Adipocyte (in vitro differentiated cells): ENCODE measurements at regions not wholly inside any gene's neighbourhood (a gene's known extent, or its start where the extent isn't known, plus 50 kb on each side); places are given as distances from the start of the nearest gene placed in this dataset.

Experiments
- DNase-seq: peaks from one replicate; pipeline ENCODE4 v3.0.0-alpha.2; 2015; ENCODE audit warnings: low read depth
- H3K27me3 ChIP-seq: replicated peaks from 2 replicates; pipeline ENCODE4 v1.7.0; 2013; ENCODE audit warnings: mild to moderate bottlenecking, low read length, moderate library complexity; ENCODE audit not compliant: control insufficient read depth, insufficient read depth
- H3K36me3 ChIP-seq: 2 replicates; pipeline ENCODE4 v1.7.0; 2013; ENCODE audit warnings: low read length, mild to moderate bottlenecking, moderate library complexity; ENCODE audit not compliant: control insufficient read depth, insufficient read depth, severe bottlenecking
- H3K4me1 ChIP-seq: 2 replicates; pipeline ENCODE4 v1.7.0; 2013; ENCODE audit warnings: mild to moderate bottlenecking, low read length, moderate library complexity; ENCODE audit not compliant: control insufficient read depth, insufficient read depth
- H3K4me3 ChIP-seq: 2 replicates; pipeline ENCODE4 v1.7.0; 2013; ENCODE audit warnings: mild to moderate bottlenecking, low read length, moderate library complexity
- H3K9ac ChIP-seq: 2 replicates; pipeline ENCODE4 v1.7.0; 2013; ENCODE audit warnings: mild to moderate bottlenecking, low read length, moderate library complexity
- H3K9me3 ChIP-seq: 2 replicates; pipeline ENCODE4 v1.7.0; 2013; ENCODE audit warnings: mild to moderate bottlenecking, low read length, moderate library complexity; ENCODE audit not compliant: control insufficient read depth

GRCh38 chr10:85445702-85446101 lies 920.9 kb downstream of the GRID1 start:
- Histone ChIP-seq H3K4me3 (no peak overlapping the region), H3K36me3 (no peaks in the 10 kb centered on the region), H3K27me3 (peaks cover under 1% of the 10 kb centered on the region), H3K4me1 (no peaks in the 10 kb centered on the region), H3K9me3 (no peaks in the 10 kb centered on the region), H3K9ac (no peak overlapping the region)
- no peak for DNase-seq

GRCh38 chr10:85446827-85447226 lies 919.8 kb downstream of the GRID1 start:
- H3K4me1 ChIP-seq = no peaks in the 10 kb centered on the region
- no peaks in the 10 kb centered on the region for H3K36me3 ChIP-seq
- DNase-seq = no peak
- peaks cover 8% of the 10 kb centered on the region for H3K27me3 ChIP-seq
- H3K9ac ChIP-seq = no peak overlapping the region
- H3K4me3 ChIP-seq = no peak overlapping the region
- H3K9me3 ChIP-seq = no peaks in the 10 kb centered on the region

DNA sequence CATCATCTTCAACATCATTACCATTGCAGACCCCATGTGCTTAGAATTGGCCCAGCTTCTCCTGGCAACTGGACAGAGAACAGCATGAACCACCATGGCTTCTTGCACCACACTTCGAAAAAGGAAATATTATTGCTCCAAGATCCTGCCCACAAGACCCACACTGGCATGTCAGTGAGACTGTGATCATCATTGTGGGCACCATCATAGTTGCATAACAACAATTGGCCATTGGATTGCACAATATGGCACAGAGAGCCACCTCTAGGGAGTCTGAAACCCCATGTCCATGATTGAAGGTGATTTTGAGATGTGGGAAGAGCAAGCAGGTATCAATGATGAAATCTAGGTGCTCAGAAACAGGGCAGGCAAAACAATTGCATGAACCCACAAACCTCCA lies 918.9 kb downstream of the GRID1 start:
- H3K4me1 ChIP-seq = no peaks in the 10 kb centered on the region
- no peak overlapping the region for H3K9ac ChIP-seq
- no peak overlapping the region for H3K4me3 ChIP-seq
- H3K36me3 ChIP-seq = no peaks in the 10 kb centered on the region
- H3K9me3 ChIP-seq = no peaks in the 10 kb centered on the region
- no peak for DNase-seq
- peaks cover 8% of the 10 kb centered on the region for H3K27me3 ChIP-seq

GRCh38 chr10:85448716-85449115 lies 917.9 kb downstream of the GRID1 start:
- H3K36me3 ChIP-seq = no peaks in the 10 kb centered on the region
- H3K27me3 ChIP-seq = peaks cover 8% of the 10 kb centered on the region
- no peak overlapping the region for H3K9ac ChIP-seq
- no peaks in the 10 kb centered on the region for H3K4me1 ChIP-seq
- no peak overlapping the region for H3K4me3 ChIP-seq
- DNase-seq = no peak
- no peaks in the 10 kb centered on the region for H3K9me3 ChIP-seq

- H3K4me1 ChIP-seq = no peaks in the 10 kb centered on the region
Observed at GRCh38 chr10:85454386-85454785, 912.2 kb downstream of the GRID1 start.

GRCh38 chr10:85457191-85457590 lies 909.4 kb downstream of the GRID1 start:
- DNase-seq = no peak
- no peaks in the 10 kb centered on the region for H3K4me1 ChIP-seq
- no peaks in the 10 kb centered on the region for H3K9me3 ChIP-seq
- no peak overlapping the region for H3K9ac ChIP-seq
- H3K36me3 ChIP-seq = no peaks in the 10 kb centered on the region
- H3K4me3 ChIP-seq = no peak overlapping the region
- no peaks in the 10 kb centered on the region for H3K27me3 ChIP-seq

More at GRCh38 chr10:85454386-85454785, 912.2 kb downstream of the GRID1 start:
- Histone ChIP-seq H3K9me3 (no peaks in the 10 kb centered on the region), H3K9ac (no peak overlapping the region), H3K4me3 (no peak overlapping the region), H3K27me3 (peaks cover 8% of the 10 kb centered on the region), H3K36me3 (no peaks in the 10 kb centered on the region)
- no peak for DNase-seq

- no peak for DNase-seq
- H3K27me3 ChIP-seq = no peaks in the 10 kb centered on the region
- H3K9me3 ChIP-seq = no peaks in the 10 kb centered on the region
- no peak overlapping the region for H3K4me3 ChIP-seq
- H3K4me1 ChIP-seq = no peaks in the 10 kb centered on the region
- H3K9ac ChIP-seq = no peak overlapping the region
- no peaks in the 10 kb centered on the region for H3K36me3 ChIP-seq
Observed at GRCh38 chr10:85458324-85458723, 908.3 kb downstream of the GRID1 start.

GRCh38 chr10:85459906-85460305 lies 906.7 kb downstream of the GRID1 start:
- no peaks in the 10 kb centered on the region for H3K36me3 ChIP-seq
- H3K4me1 ChIP-seq = no peaks in the 10 kb centered on the region
- no peaks in the 10 kb centered on the region for H3K9me3 ChIP-seq
- H3K27me3 ChIP-seq = no peaks in the 10 kb centered on the region
- H3K4me3 ChIP-seq = no peak overlapping the region
- DNase-seq = no peak
- no peak overlapping the region for H3K9ac ChIP-seq

DNA sequence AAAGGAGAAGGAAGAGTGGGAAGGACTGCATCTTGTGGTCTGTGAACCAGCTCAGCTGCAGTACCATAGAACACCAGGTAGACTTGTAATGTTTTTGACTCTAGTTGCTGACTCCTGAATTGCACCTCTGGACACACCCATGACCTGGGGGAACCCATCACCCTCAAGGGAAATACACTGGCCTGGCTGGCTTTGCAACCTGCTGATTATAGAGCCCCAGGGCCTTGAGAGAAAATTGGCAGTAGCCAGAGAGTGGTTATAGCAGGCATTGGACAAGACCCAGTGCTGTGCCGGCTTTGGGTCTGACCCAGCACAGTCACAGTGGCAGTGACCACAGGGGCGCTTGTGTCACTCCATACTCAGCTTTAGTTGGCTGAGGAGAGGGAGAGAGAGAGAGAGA lies 902.3 kb downstream of the GRID1 start:
- no peak for DNase-seq
- H3K36me3 ChIP-seq = no peaks in the 10 kb centered on the region
- no peaks in the 10 kb centered on the region for H3K9me3 ChIP-seq
- no peaks in the 10 kb centered on the region for H3K27me3 ChIP-seq
- no peak overlapping the region for H3K4me3 ChIP-seq
- H3K4me1 ChIP-seq = no peaks in the 10 kb centered on the region
- no peak overlapping the region for H3K9ac ChIP-seq

DNA sequence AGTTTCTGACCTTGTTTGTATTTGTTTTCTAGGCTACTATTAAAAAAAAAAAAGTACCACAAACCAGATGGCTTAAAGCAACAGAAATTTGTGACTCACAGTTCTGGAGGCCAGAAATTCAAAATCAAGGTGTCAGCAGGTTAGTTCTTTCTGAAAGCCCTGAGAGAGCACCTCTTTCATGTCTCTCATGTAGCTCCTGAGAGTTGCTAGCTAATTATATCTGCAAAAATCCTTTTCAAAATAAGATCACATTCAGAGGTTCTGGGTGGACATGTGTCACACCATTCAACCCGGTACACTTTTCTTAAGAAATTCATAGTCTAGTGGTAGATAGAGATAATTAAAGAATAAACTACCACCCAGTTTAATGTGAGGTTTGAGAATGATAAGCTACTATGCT lies 888.6 kb downstream of the GRID1 start:
- H3K4me3 ChIP-seq = no peak overlapping the region

DNA sequence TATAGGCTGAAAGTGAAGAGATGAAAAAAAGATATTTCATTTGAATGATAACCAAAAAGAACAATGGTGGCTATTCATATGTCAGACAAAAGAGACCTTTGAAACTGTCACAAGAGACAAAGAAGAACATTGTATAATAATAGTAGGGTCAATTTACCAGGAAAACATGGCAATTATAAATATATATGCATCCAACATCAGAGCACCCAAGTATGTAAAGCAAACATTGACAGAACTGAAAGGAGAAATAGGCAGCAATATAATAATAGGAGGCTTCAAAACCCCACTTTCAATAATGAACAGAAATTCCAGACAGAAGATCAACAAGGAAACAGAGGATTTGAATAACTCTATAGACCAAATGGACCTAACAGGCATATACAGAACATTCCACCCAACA lies 876.2 kb downstream of the GRID1 start:
- Histone ChIP-seq H3K4me3 (no peak overlapping the region), H3K27me3 (no peaks in the 10 kb centered on the region), H3K4me1 (no peaks in the 10 kb centered on the region), H3K9ac (no peak overlapping the region), H3K36me3 (no peaks in the 10 kb centered on the region), H3K9me3 (no peaks in the 10 kb centered on the region)
- no peak for DNase-seq

More for the DNA sequence above, 888.6 kb downstream of the GRID1 start:
- Histone ChIP-seq H3K36me3 (no peaks in the 10 kb centered on the region), H3K27me3 (no peaks in the 10 kb centered on the region), H3K9me3 (peaks cover 19% of the 10 kb centered on the region), H3K4me1 (no peaks in the 10 kb centered on the region), H3K9ac (no peak overlapping the region)
- no peak for DNase-seq

- Histone ChIP-seq H3K36me3 (no peaks in the 10 kb centered on the region), H3K4me1 (no peaks in the 10 kb centered on the region), H3K9ac (no peak overlapping the region), H3K27me3 (no peaks in the 10 kb centered on the region), H3K4me3 (no peak overlapping the region), H3K9me3 (no peaks in the 10 kb centered on the region)
- no peak for DNase-seq
Observed at GRCh38 chr10:85491652-85492051, 874.9 kb downstream of the GRID1 start.
